GM23338 (cell line): ENCODE measurements at regions not wholly inside any gene's neighbourhood (a gene's known extent, or its start where the extent isn't known, plus 50 kb on each side); places are given as distances from the start of the nearest gene placed in this dataset.

Experiments
- ATAC-seq: fragments of 200-7000 bp; cut with Tn5 transposase; 3 replicates; pipeline ENCODE4 v1.9.1; 2020
- DNase-seq: peaks from one replicate; pipeline ENCODE4 v3.0.0-alpha.2; 2015; ENCODE audit warnings: low spot score
- H2AFZ ChIP-seq: fragments of 200-600 bp; sonication (generic); 2 replicates; pipeline ENCODE4 v1.8.0; 2016; ENCODE audit warnings: antibody characterized with exemption, mild to moderate bottlenecking, moderate library complexity
- H3F3A ChIP-seq: fragments of 200-600 bp; sonication (generic); replicated peaks from 2 replicates; pipeline ENCODE4 v1.8.0; 2017; ENCODE audit warnings: antibody characterized with exemption, mixed run types, low read depth
- H3K27ac ChIP-seq: fragments of 200-600 bp; sonication (generic); 2 replicates; pipeline ENCODE4 v1.6.1; 2016; ENCODE audit warnings: low read depth
- H3K27me3 ChIP-seq: fragments of 200-600 bp; sonication (generic); 2 replicates; pipeline ENCODE4 v1.8.0; 2016; ENCODE audit warnings: mild to moderate bottlenecking, mixed run types, moderate library complexity; ENCODE audit not compliant: insufficient read depth
- H3K36me3 ChIP-seq: fragments of 200-600 bp; sonication (generic); 2 replicates; pipeline ENCODE4 v1.8.0; 2016; ENCODE audit warnings: mild to moderate bottlenecking; ENCODE audit not compliant: insufficient read depth
- H3K4me1 ChIP-seq: fragments of 200-600 bp; sonication (generic); 2 replicates; pipeline ENCODE4 v1.8.0; 2016; ENCODE audit warnings: mild to moderate bottlenecking, moderate library complexity; ENCODE audit not compliant: insufficient read depth
- H3K4me2 ChIP-seq: fragments of 200-600 bp; sonication (generic); 2 replicates; pipeline ENCODE4 v1.7.1; 2017; ENCODE audit warnings: mixed run types
- H3K4me3 ChIP-seq: fragments of 200-600 bp; sonication (generic); 2 replicates; pipeline ENCODE4 v1.6.1; 2016; ENCODE audit warnings: mixed run types
- H3K79me2 ChIP-seq: fragments of 200-600 bp; sonication (generic); replicated peaks from 2 replicates; pipeline ENCODE4 v1.8.0; 2017; ENCODE audit warnings: mild to moderate bottlenecking; ENCODE audit not compliant: insufficient read depth
- H3K9me2 ChIP-seq: fragments of 200-600 bp; sonication (generic); 2 replicates; pipeline ENCODE4 v1.8.0; 2017; ENCODE audit not compliant: insufficient read depth
- H4K20me1 ChIP-seq: fragments of 200-600 bp; sonication (generic); replicated peaks from 2 replicates; pipeline ENCODE4 v1.8.0; 2017; ENCODE audit warnings: mild to moderate bottlenecking; ENCODE audit not compliant: insufficient read depth
- H3K27ac Mint-ChIP-seq: 2 replicates; pipeline ENCODE4 v1.8.0; 2020; ENCODE audit warnings: inconsistent platforms, mild to moderate bottlenecking, moderate library complexity, mixed read lengths
- H3K27me3 Mint-ChIP-seq: 3 replicates; pipeline ENCODE4 v1.8.0; 2022; ENCODE audit warnings: low read depth, mild to moderate bottlenecking, moderate library complexity, mixed read lengths, inconsistent platforms; ENCODE audit not compliant: insufficient read depth, poor library complexity
- H3K36me3 Mint-ChIP-seq: 3 replicates; pipeline ENCODE4 v1.8.0; 2021; ENCODE audit warnings: low read depth, mild to moderate bottlenecking, inconsistent platforms, moderate library complexity, mixed read lengths
- H3K4me1 Mint-ChIP-seq: 3 replicates; pipeline ENCODE4 v1.8.0; 2020; ENCODE audit warnings: mild to moderate bottlenecking, inconsistent platforms, mixed read lengths
- H3K4me3 Mint-ChIP-seq: 3 replicates; pipeline ENCODE4 v1.8.0; 2021; ENCODE audit warnings: moderate library complexity, mild to moderate bottlenecking, inconsistent platforms, mixed read lengths
- H3K9me3 Mint-ChIP-seq: 3 replicates; pipeline ENCODE4 v1.8.0; 2020; ENCODE audit warnings: moderate library complexity, mild to moderate bottlenecking, inconsistent platforms, mixed read lengths
- CREB1 ChIP-seq: fragments of 250-450 bp; sonication (Bioruptor Pico); IDR thresholded peaks from 2 replicates; pipeline ENCODE4 v1.5.0; 2020; ENCODE audit warnings: low read depth, mild to moderate bottlenecking, moderate library complexity
- EZH2 ChIP-seq: fragments of 200-600 bp; sonication (generic); IDR thresholded peaks from one replicate; pipeline ENCODE4 v1.8.0; 2017; ENCODE audit warnings: antibody characterized with exemption, mild to moderate bottlenecking, low read depth; ENCODE audit not compliant: unreplicated experiment
- EZH2phosphoT487 ChIP-seq: fragments of 200-600 bp; sonication (generic); IDR thresholded peaks from one replicate; pipeline ENCODE4 v1.8.1; 2018; ENCODE audit warnings: antibody characterized with exemption; ENCODE audit not compliant: unreplicated experiment
- JUNB ChIP-seq: IDR thresholded peaks from one replicate; pipeline ENCODE4 v1.6.1; 2016; ENCODE audit warnings: antibody characterized with exemption; ENCODE audit not compliant: unreplicated experiment
- NANOG ChIP-seq: IDR thresholded peaks from 2 replicates; pipeline ENCODE4 v1.6.1; 2016; ENCODE audit warnings: antibody characterized with exemption, borderline replicate concordance
- POLR2AphosphoS5 ChIP-seq: IDR thresholded peaks from 2 replicates; pipeline ENCODE4 v1.6.1; 2016; ENCODE audit warnings: antibody characterized with exemption, low read depth
- STAT1 ChIP-seq: IDR thresholded peaks from one replicate; pipeline ENCODE4 v1.6.1; 2016; ENCODE audit warnings: antibody characterized with exemption; ENCODE audit not compliant: unreplicated experiment
- ZNF114 ChIP-seq: fragments of 250-450 bp; sonication (Bioruptor Pico); IDR thresholded peaks from 2 replicates; pipeline ENCODE4 v1.5.0; 2020; ENCODE audit warnings: mild to moderate bottlenecking, moderate library complexity
- ZNF331 ChIP-seq: fragments of 250-450 bp; sonication (Bioruptor Pico); IDR thresholded peaks from 2 replicates; pipeline ENCODE4 v1.5.0; 2020; ENCODE audit warnings: low read depth, mild to moderate bottlenecking, moderate library complexity
- TF ChIP-seq, protein P1 (sequence below): IDR thresholded peaks from 2 replicates; pipeline ENCODE4 v1.6.1; 2016; ENCODE audit warnings: antibody characterized with exemption
- TF ChIP-seq, protein P2 (sequence below): fragments of 250-450 bp; sonication (Bioruptor Pico); IDR thresholded peaks from 2 replicates; pipeline ENCODE4 v1.5.0; 2020; ENCODE audit warnings: mild to moderate bottlenecking, moderate library complexity
- TF ChIP-seq, protein P3 (sequence below), 2 experiments: fragments of 200-600 bp in 1 of 2; sonication (generic) in 1 of 2; conservative IDR thresholded peaks; 2 replicates each; pipeline versions ENCODE4 v1.5.1 to v1.6.1; 2016 to 2017; ENCODE audit warnings: antibody characterized with exemption in 2 of 2, low read depth in 2 of 2, mild to moderate bottlenecking in 2 of 2, moderate library complexity in 1 of 2
- TF ChIP-seq, protein P4 (sequence below): IDR thresholded peaks from one replicate; pipeline ENCODE4 v1.6.1; 2018; ENCODE audit warnings: antibody characterized with exemption; ENCODE audit not compliant: unreplicated experiment

GRCh38 chr1:59057796-59058195 is 239.1 kb upstream of the FGGY start:
- H3K9me3 Mint-ChIP-seq = no peaks in the 10 kb centered on the region
- Histone ChIP-seq H2AFZ (no peak overlapping the region), H3K36me3 (no peaks in the 10 kb centered on the region; the same call in 1 of the 2 replicates), H3K9me2 (0 out of 2 replicates have a peak, but pooled peaks cover 5% of the 10 kb centered on the region), H3F3A (no peaks in the 10 kb centered on the region), H3K4me1 (peaks cover 38% of the 10 kb centered on the region), H3K27ac (no peak overlapping the region), H3K4me3 (no peak overlapping the region), H3K4me2 (no peak overlapping the region), H3K79me2 (no peaks in the 10 kb centered on the region), H4K20me1 (no peaks in the 10 kb centered on the region), H3K27me3 (no peaks in the 10 kb centered on the region)
- peaks cover 6% of the 10 kb centered on the region for H3K27me3 Mint-ChIP-seq
- peaks cover 39% of the 10 kb centered on the region for H3K4me1 Mint-ChIP-seq
- no peak overlapping the region for H3K4me3 Mint-ChIP-seq
- peaks cover 11% of the 10 kb centered on the region; the same call in 2 of the 3 replicates for H3K36me3 Mint-ChIP-seq
- DNase-seq = no peak
- H3K27ac Mint-ChIP-seq = no peak overlapping the region
- ATAC-seq = no peak
- TF ChIP-seq POLR2AphosphoS5 = no peak
- no peak for TF ChIP-seq EZH2phosphoT487
- no peak for TF ChIP-seq NANOG
- TF ChIP-seq, protein P1, sequence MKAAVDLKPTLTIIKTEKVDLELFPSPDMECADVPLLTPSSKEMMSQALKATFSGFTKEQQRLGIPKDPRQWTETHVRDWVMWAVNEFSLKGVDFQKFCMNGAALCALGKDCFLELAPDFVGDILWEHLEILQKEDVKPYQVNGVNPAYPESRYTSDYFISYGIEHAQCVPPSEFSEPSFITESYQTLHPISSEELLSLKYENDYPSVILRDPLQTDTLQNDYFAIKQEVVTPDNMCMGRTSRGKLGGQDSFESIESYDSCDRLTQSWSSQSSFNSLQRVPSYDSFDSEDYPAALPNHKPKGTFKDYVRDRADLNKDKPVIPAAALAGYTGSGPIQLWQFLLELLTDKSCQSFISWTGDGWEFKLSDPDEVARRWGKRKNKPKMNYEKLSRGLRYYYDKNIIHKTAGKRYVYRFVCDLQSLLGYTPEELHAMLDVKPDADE = no peak
- TF ChIP-seq ZNF331 (CRISPR knock-in tag) = no peak
- TF ChIP-seq JUNB = no peak
- TF ChIP-seq, protein P2, sequence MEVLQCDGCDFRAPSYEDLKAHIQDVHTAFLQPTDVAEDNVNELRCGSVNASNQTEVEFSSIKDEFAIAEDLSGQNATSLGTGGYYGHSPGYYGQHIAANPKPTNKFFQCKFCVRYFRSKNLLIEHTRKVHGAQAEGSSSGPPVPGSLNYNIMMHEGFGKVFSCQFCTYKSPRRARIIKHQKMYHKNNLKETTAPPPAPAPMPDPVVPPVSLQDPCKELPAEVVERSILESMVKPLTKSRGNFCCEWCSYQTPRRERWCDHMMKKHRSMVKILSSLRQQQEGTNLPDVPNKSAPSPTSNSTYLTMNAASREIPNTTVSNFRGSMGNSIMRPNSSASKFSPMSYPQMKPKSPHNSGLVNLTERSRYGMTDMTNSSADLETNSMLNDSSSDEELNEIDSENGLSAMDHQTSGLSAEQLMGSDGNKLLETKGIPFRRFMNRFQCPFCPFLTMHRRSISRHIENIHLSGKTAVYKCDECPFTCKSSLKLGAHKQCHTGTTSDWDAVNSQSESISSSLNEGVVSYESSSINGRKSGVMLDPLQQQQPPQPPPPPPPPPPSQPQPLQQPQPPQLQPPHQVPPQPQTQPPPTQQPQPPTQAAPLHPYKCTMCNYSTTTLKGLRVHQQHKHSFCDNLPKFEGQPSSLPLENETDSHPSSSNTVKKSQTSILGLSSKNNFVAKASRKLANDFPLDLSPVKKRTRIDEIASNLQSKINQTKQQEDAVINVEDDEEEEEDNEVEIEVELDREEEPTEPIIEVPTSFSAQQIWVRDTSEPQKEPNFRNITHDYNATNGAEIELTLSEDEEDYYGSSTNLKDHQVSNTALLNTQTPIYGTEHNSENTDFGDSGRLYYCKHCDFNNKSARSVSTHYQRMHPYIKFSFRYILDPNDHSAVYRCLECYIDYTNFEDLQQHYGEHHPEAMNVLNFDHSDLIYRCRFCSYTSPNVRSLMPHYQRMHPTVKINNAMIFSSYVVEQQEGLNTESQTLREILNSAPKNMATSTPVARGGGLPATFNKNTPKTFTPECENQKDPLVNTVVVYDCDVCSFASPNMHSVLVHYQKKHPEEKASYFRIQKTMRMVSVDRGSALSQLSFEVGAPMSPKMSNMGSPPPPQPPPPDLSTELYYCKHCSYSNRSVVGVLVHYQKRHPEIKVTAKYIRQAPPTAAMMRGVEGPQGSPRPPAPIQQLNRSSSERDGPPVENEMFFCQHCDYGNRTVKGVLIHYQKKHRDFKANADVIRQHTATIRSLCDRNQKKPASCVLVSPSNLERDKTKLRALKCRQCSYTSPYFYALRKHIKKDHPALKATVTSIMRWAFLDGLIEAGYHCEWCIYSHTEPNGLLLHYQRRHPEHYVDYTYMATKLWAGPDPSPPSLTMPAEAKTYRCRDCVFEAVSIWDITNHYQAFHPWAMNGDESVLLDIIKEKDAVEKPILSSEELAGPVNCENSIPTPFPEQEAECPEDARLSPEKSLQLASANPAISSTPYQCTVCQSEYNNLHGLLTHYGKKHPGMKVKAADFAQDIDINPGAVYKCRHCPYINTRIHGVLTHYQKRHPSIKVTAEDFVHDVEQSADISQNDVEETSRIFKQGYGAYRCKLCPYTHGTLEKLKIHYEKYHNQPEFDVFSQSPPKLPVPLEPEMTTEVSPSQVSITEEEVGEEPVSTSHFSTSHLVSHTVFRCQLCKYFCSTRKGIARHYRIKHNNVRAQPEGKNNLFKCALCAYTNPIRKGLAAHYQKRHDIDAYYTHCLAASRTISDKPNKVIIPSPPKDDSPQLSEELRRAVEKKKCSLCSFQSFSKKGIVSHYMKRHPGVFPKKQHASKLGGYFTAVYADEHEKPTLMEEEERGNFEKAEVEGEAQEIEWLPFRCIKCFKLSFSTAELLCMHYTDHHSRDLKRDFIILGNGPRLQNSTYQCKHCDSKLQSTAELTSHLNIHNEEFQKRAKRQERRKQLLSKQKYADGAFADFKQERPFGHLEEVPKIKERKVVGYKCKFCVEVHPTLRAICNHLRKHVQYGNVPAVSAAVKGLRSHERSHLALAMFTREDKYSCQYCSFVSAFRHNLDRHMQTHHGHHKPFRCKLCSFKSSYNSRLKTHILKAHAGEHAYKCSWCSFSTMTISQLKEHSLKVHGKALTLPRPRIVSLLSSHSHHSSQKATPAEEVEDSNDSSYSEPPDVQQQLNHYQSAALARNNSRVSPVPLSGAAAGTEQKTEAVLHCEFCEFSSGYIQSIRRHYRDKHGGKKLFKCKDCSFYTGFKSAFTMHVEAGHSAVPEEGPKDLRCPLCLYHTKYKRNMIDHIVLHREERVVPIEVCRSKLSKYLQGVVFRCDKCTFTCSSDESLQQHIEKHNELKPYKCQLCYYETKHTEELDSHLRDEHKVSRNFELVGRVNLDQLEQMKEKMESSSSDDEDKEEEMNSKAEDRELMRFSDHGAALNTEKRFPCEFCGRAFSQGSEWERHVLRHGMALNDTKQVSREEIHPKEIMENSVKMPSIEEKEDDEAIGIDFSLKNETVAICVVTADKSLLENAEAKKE (CRISPR knock-in tag) = no peak
- no peak for TF ChIP-seq CREB1 (CRISPR knock-in tag)
- no peak for TF ChIP-seq EZH2
- TF ChIP-seq, protein P3, sequence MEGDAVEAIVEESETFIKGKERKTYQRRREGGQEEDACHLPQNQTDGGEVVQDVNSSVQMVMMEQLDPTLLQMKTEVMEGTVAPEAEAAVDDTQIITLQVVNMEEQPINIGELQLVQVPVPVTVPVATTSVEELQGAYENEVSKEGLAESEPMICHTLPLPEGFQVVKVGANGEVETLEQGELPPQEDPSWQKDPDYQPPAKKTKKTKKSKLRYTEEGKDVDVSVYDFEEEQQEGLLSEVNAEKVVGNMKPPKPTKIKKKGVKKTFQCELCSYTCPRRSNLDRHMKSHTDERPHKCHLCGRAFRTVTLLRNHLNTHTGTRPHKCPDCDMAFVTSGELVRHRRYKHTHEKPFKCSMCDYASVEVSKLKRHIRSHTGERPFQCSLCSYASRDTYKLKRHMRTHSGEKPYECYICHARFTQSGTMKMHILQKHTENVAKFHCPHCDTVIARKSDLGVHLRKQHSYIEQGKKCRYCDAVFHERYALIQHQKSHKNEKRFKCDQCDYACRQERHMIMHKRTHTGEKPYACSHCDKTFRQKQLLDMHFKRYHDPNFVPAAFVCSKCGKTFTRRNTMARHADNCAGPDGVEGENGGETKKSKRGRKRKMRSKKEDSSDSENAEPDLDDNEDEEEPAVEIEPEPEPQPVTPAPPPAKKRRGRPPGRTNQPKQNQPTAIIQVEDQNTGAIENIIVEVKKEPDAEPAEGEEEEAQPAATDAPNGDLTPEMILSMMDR (conservative IDR thresholded peaks at IDR 0.05; ENCODE audit: low read depth in 2 of 2) = no peak
- no peak for TF ChIP-seq ZNF114 (CRISPR knock-in tag)
- TF ChIP-seq, protein P4, sequence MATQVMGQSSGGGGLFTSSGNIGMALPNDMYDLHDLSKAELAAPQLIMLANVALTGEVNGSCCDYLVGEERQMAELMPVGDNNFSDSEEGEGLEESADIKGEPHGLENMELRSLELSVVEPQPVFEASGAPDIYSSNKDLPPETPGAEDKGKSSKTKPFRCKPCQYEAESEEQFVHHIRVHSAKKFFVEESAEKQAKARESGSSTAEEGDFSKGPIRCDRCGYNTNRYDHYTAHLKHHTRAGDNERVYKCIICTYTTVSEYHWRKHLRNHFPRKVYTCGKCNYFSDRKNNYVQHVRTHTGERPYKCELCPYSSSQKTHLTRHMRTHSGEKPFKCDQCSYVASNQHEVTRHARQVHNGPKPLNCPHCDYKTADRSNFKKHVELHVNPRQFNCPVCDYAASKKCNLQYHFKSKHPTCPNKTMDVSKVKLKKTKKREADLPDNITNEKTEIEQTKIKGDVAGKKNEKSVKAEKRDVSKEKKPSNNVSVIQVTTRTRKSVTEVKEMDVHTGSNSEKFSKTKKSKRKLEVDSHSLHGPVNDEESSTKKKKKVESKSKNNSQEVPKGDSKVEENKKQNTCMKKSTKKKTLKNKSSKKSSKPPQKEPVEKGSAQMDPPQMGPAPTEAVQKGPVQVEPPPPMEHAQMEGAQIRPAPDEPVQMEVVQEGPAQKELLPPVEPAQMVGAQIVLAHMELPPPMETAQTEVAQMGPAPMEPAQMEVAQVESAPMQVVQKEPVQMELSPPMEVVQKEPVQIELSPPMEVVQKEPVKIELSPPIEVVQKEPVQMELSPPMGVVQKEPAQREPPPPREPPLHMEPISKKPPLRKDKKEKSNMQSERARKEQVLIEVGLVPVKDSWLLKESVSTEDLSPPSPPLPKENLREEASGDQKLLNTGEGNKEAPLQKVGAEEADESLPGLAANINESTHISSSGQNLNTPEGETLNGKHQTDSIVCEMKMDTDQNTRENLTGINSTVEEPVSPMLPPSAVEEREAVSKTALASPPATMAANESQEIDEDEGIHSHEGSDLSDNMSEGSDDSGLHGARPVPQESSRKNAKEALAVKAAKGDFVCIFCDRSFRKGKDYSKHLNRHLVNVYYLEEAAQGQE = no peak
- TF ChIP-seq STAT1 = no peak
